GM10266 (cell line): ENCODE measurements at regions not wholly inside any gene's neighbourhood (a gene's known extent, or its start where the extent isn't known, plus 50 kb on each side); places are given as distances from the start of the nearest gene placed in this dataset.
"Not testable (repeated sequence)": the region's sequence is repeated elsewhere in the genome, so short reads cannot be mapped to it uniquely, and the experiment has no call there.

Source experiments
- DNase-seq: peaks from one replicate; pipeline ENCODE4 v3.0.0; 2012; ENCODE audit errors: extremely low spot score
- CTCF ChIP-seq: IDR thresholded peaks from 2 replicates; pipeline ENCODE4 v1.5.1; 2012; ENCODE audit warnings: mild to moderate bottlenecking, low read depth; ENCODE audit not compliant: control insufficient read depth, insufficient read depth; ENCODE audit errors: missing control alignments

GRCh38 chr2:212815453-212815852, 276.9 kb upstream of the ERBB4 start:
- no peak for DNase-seq
- no peak for TF ChIP-seq CTCF

- DNase-seq, result no peak
- no peak for TF ChIP-seq CTCF
These were observed 276.3 kb upstream of the ERBB4 start for GRCh38 chr2:212814941-212815340.

GRCh38 chr2:212811921-212812320, 273.3 kb upstream of the ERBB4 start:
- no peak for DNase-seq
- TF ChIP-seq CTCF, result no peak

GRCh38 chr2:212811036-212811805, 272.6 kb upstream of the ERBB4 start:
- TF ChIP-seq CTCF, result no peak
- DNase-seq, result no peak

- DNase-seq, result no peak
- TF ChIP-seq CTCF, result no peak
These were observed 259.0 kb upstream of the ERBB4 start for GRCh38 chr2:212797484-212798205.

- TF ChIP-seq CTCF, result no peak
- no peak for DNase-seq
These were observed 255.9 kb upstream of the ERBB4 start for GRCh38 chr2:212794471-212794870.

- no peak for DNase-seq
- TF ChIP-seq CTCF, result no peak
These were observed 253.0 kb upstream of the ERBB4 start for GRCh38 chr2:212791569-212791968.

GRCh38 chr2:212786088-212786487, 247.5 kb upstream of the ERBB4 start:
- DNase-seq, result not testable (repeated sequence)
